GM23338 (cell line): ENCODE measurements at regions not wholly inside any gene's neighbourhood (a gene's known extent, or its start where the extent isn't known, plus 50 kb on each side); places are given as distances from the start of the nearest gene placed in this dataset.

Experiments
- ATAC-seq: fragments of 200-7000 bp; cut with Tn5 transposase; 3 replicates; pipeline ENCODE4 v1.9.1; 2020
- DNase-seq: peaks from one replicate; pipeline ENCODE4 v3.0.0-alpha.2; 2015; ENCODE audit warnings: low spot score
- H2AFZ ChIP-seq: fragments of 200-600 bp; sonication (generic); 2 replicates; pipeline ENCODE4 v1.8.0; 2016; ENCODE audit warnings: antibody characterized with exemption, mild to moderate bottlenecking, moderate library complexity
- H3F3A ChIP-seq: fragments of 200-600 bp; sonication (generic); replicated peaks from 2 replicates; pipeline ENCODE4 v1.8.0; 2017; ENCODE audit warnings: antibody characterized with exemption, mixed run types, low read depth
- H3K27ac ChIP-seq: fragments of 200-600 bp; sonication (generic); 2 replicates; pipeline ENCODE4 v1.6.1; 2016; ENCODE audit warnings: low read depth
- H3K27me3 ChIP-seq: fragments of 200-600 bp; sonication (generic); 2 replicates; pipeline ENCODE4 v1.8.0; 2016; ENCODE audit warnings: mild to moderate bottlenecking, mixed run types, moderate library complexity; ENCODE audit not compliant: insufficient read depth
- H3K36me3 ChIP-seq: fragments of 200-600 bp; sonication (generic); 2 replicates; pipeline ENCODE4 v1.8.0; 2016; ENCODE audit warnings: mild to moderate bottlenecking; ENCODE audit not compliant: insufficient read depth
- H3K4me1 ChIP-seq: fragments of 200-600 bp; sonication (generic); 2 replicates; pipeline ENCODE4 v1.8.0; 2016; ENCODE audit warnings: mild to moderate bottlenecking, moderate library complexity; ENCODE audit not compliant: insufficient read depth
- H3K4me2 ChIP-seq: fragments of 200-600 bp; sonication (generic); 2 replicates; pipeline ENCODE4 v1.7.1; 2017; ENCODE audit warnings: mixed run types
- H3K4me3 ChIP-seq: fragments of 200-600 bp; sonication (generic); 2 replicates; pipeline ENCODE4 v1.6.1; 2016; ENCODE audit warnings: mixed run types
- H3K79me2 ChIP-seq: fragments of 200-600 bp; sonication (generic); replicated peaks from 2 replicates; pipeline ENCODE4 v1.8.0; 2017; ENCODE audit warnings: mild to moderate bottlenecking; ENCODE audit not compliant: insufficient read depth
- H3K9me2 ChIP-seq: fragments of 200-600 bp; sonication (generic); 2 replicates; pipeline ENCODE4 v1.8.0; 2017; ENCODE audit not compliant: insufficient read depth
- H4K20me1 ChIP-seq: fragments of 200-600 bp; sonication (generic); replicated peaks from 2 replicates; pipeline ENCODE4 v1.8.0; 2017; ENCODE audit warnings: mild to moderate bottlenecking; ENCODE audit not compliant: insufficient read depth
- H3K27ac Mint-ChIP-seq: 2 replicates; pipeline ENCODE4 v1.8.0; 2020; ENCODE audit warnings: inconsistent platforms, mild to moderate bottlenecking, moderate library complexity, mixed read lengths
- H3K27me3 Mint-ChIP-seq: 3 replicates; pipeline ENCODE4 v1.8.0; 2022; ENCODE audit warnings: low read depth, mild to moderate bottlenecking, moderate library complexity, mixed read lengths, inconsistent platforms; ENCODE audit not compliant: insufficient read depth, poor library complexity
- H3K36me3 Mint-ChIP-seq: 3 replicates; pipeline ENCODE4 v1.8.0; 2021; ENCODE audit warnings: low read depth, mild to moderate bottlenecking, inconsistent platforms, moderate library complexity, mixed read lengths
- H3K4me1 Mint-ChIP-seq: 3 replicates; pipeline ENCODE4 v1.8.0; 2020; ENCODE audit warnings: mild to moderate bottlenecking, inconsistent platforms, mixed read lengths
- H3K4me3 Mint-ChIP-seq: 3 replicates; pipeline ENCODE4 v1.8.0; 2021; ENCODE audit warnings: moderate library complexity, mild to moderate bottlenecking, inconsistent platforms, mixed read lengths
- H3K9me3 Mint-ChIP-seq: 3 replicates; pipeline ENCODE4 v1.8.0; 2020; ENCODE audit warnings: moderate library complexity, mild to moderate bottlenecking, inconsistent platforms, mixed read lengths
- CREB1 ChIP-seq: fragments of 250-450 bp; sonication (Bioruptor Pico); IDR thresholded peaks from 2 replicates; pipeline ENCODE4 v1.5.0; 2020; ENCODE audit warnings: low read depth, mild to moderate bottlenecking, moderate library complexity
- EZH2 ChIP-seq: fragments of 200-600 bp; sonication (generic); IDR thresholded peaks from one replicate; pipeline ENCODE4 v1.8.0; 2017; ENCODE audit warnings: antibody characterized with exemption, mild to moderate bottlenecking, low read depth; ENCODE audit not compliant: unreplicated experiment
- EZH2phosphoT487 ChIP-seq: fragments of 200-600 bp; sonication (generic); IDR thresholded peaks from one replicate; pipeline ENCODE4 v1.8.1; 2018; ENCODE audit warnings: antibody characterized with exemption; ENCODE audit not compliant: unreplicated experiment
- JUNB ChIP-seq: IDR thresholded peaks from one replicate; pipeline ENCODE4 v1.6.1; 2016; ENCODE audit warnings: antibody characterized with exemption; ENCODE audit not compliant: unreplicated experiment
- NANOG ChIP-seq: IDR thresholded peaks from 2 replicates; pipeline ENCODE4 v1.6.1; 2016; ENCODE audit warnings: antibody characterized with exemption, borderline replicate concordance
- POLR2AphosphoS5 ChIP-seq: IDR thresholded peaks from 2 replicates; pipeline ENCODE4 v1.6.1; 2016; ENCODE audit warnings: antibody characterized with exemption, low read depth
- STAT1 ChIP-seq: IDR thresholded peaks from one replicate; pipeline ENCODE4 v1.6.1; 2016; ENCODE audit warnings: antibody characterized with exemption; ENCODE audit not compliant: unreplicated experiment
- ZNF114 ChIP-seq: fragments of 250-450 bp; sonication (Bioruptor Pico); IDR thresholded peaks from 2 replicates; pipeline ENCODE4 v1.5.0; 2020; ENCODE audit warnings: mild to moderate bottlenecking, moderate library complexity
- TF ChIP-seq, protein P1 (sequence below), 2 experiments: fragments of 200-600 bp in 1 of 2; sonication (generic) in 1 of 2; conservative IDR thresholded peaks; 2 replicates each; pipeline versions ENCODE4 v1.5.1 to v1.6.1; 2016 to 2017; ENCODE audit warnings: antibody characterized with exemption in 2 of 2, low read depth in 2 of 2, mild to moderate bottlenecking in 2 of 2, moderate library complexity in 1 of 2
- TF ChIP-seq, protein P2 (sequence below): IDR thresholded peaks from one replicate; pipeline ENCODE4 v1.6.1; 2018; ENCODE audit warnings: antibody characterized with exemption; ENCODE audit not compliant: unreplicated experiment

DNA sequence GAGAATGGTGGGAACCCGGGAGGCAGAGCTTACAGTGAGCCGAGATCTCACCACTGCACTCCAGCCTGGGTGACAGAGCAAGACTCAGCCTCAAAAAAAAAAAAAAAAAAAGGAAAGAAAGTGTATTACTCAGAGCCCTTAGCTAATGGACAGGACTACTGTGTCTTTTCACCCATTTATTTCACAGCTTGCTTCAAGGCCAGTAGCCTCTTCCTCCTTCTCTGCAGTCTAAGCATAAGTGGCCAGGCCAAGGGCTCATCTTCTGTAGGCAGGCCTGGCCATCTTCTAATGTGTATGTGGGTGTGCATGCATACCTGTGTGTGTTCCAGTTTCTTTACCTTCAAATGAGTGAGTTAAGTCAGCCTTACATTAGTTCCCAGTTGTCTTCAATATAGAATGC lies 94.8 kb upstream of the GDF10 start:
- Histone ChIP-seq H3K9me2 (peaks cover 15% of the 10 kb centered on the region), H3K27me3 (no peaks in the 10 kb centered on the region), H3K4me3 (no peak overlapping the region), H3K27ac (no peak overlapping the region), H3K36me3 (no peaks in the 10 kb centered on the region), H2AFZ (no peak overlapping the region), H3K4me2 (no peak overlapping the region), H3F3A (no peaks in the 10 kb centered on the region), H4K20me1 (no peaks in the 10 kb centered on the region), H3K4me1 (no peaks in the 10 kb centered on the region), H3K79me2 (no peaks in the 10 kb centered on the region)
- ATAC-seq (no peak), DNase-seq (no peak)
- H3K27ac Mint-ChIP-seq, result no peak overlapping the region
- H3K36me3 Mint-ChIP-seq, result peaks cover 2% of the 10 kb centered on the region; the same call in 1 of the 3 replicates
- peaks cover 2% of the 10 kb centered on the region; the same call in 2 of the 3 replicates for H3K4me1 Mint-ChIP-seq
- H3K4me3 Mint-ChIP-seq, result no peak overlapping the region
- TF ChIP-seq CREB1 (CRISPR knock-in tag) (no peak), POLR2AphosphoS5 (no peak), NANOG (no peak)
- TF ChIP-seq, protein P1, sequence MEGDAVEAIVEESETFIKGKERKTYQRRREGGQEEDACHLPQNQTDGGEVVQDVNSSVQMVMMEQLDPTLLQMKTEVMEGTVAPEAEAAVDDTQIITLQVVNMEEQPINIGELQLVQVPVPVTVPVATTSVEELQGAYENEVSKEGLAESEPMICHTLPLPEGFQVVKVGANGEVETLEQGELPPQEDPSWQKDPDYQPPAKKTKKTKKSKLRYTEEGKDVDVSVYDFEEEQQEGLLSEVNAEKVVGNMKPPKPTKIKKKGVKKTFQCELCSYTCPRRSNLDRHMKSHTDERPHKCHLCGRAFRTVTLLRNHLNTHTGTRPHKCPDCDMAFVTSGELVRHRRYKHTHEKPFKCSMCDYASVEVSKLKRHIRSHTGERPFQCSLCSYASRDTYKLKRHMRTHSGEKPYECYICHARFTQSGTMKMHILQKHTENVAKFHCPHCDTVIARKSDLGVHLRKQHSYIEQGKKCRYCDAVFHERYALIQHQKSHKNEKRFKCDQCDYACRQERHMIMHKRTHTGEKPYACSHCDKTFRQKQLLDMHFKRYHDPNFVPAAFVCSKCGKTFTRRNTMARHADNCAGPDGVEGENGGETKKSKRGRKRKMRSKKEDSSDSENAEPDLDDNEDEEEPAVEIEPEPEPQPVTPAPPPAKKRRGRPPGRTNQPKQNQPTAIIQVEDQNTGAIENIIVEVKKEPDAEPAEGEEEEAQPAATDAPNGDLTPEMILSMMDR (conservative IDR thresholded peaks at IDR 0.05; ENCODE audit: low read depth in 2 of 2), result no peak
- TF ChIP-seq, protein P2, sequence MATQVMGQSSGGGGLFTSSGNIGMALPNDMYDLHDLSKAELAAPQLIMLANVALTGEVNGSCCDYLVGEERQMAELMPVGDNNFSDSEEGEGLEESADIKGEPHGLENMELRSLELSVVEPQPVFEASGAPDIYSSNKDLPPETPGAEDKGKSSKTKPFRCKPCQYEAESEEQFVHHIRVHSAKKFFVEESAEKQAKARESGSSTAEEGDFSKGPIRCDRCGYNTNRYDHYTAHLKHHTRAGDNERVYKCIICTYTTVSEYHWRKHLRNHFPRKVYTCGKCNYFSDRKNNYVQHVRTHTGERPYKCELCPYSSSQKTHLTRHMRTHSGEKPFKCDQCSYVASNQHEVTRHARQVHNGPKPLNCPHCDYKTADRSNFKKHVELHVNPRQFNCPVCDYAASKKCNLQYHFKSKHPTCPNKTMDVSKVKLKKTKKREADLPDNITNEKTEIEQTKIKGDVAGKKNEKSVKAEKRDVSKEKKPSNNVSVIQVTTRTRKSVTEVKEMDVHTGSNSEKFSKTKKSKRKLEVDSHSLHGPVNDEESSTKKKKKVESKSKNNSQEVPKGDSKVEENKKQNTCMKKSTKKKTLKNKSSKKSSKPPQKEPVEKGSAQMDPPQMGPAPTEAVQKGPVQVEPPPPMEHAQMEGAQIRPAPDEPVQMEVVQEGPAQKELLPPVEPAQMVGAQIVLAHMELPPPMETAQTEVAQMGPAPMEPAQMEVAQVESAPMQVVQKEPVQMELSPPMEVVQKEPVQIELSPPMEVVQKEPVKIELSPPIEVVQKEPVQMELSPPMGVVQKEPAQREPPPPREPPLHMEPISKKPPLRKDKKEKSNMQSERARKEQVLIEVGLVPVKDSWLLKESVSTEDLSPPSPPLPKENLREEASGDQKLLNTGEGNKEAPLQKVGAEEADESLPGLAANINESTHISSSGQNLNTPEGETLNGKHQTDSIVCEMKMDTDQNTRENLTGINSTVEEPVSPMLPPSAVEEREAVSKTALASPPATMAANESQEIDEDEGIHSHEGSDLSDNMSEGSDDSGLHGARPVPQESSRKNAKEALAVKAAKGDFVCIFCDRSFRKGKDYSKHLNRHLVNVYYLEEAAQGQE, result no peak
- H3K9me3 Mint-ChIP-seq, result peaks cover 6% of the 10 kb centered on the region; the same call in 2 of the 3 replicates
- H3K27me3 Mint-ChIP-seq, result peaks cover 3% of the 10 kb centered on the region

- Mint-ChIP-seq H3K27ac (no peak overlapping the region), H3K9me3 (peaks cover 5% of the 10 kb centered on the region; the same call in 2 of the 3 replicates), H3K4me3 (no peak overlapping the region), H3K4me1 (peaks cover 2% of the 10 kb centered on the region; the same call in 2 of the 3 replicates), H3K27me3 (peaks cover 3% of the 10 kb centered on the region), H3K36me3 (peaks cover 3% of the 10 kb centered on the region; the same call in 1 of the 3 replicates)
- H3K4me3 ChIP-seq, result no peak overlapping the region
- no peaks in the 10 kb centered on the region for H4K20me1 ChIP-seq
- H3F3A ChIP-seq, result no peaks in the 10 kb centered on the region
- no peaks in the 10 kb centered on the region for H3K79me2 ChIP-seq
- no peak overlapping the region for H3K4me2 ChIP-seq
- no peaks in the 10 kb centered on the region for H3K4me1 ChIP-seq
- no peak for DNase-seq
- TF ChIP-seq EZH2phosphoT487, result no peak
- no peak for TF ChIP-seq CREB1 (CRISPR knock-in tag)
- TF ChIP-seq ZNF114 (CRISPR knock-in tag), result no peak
- no peak for TF ChIP-seq STAT1
- TF ChIP-seq NANOG, result no peak
- no peak for TF ChIP-seq JUNB
- no peak for TF ChIP-seq EZH2
- no peak overlapping the region for H3K27ac ChIP-seq
- 0 out of 2 replicates have a peak, but pooled peaks cover 8% of the 10 kb centered on the region for H3K9me2 ChIP-seq
- H3K27me3 ChIP-seq, result no peaks in the 10 kb centered on the region
- ATAC-seq, result no peak
- H3K36me3 ChIP-seq, result no peaks in the 10 kb centered on the region
- peak overlapping the region; percentile 3; the same call in 1 of the 2 replicates for H2AFZ ChIP-seq
Measured at GRCh38 chr10:47206449-47207280, 93.3 kb upstream of the GDF10 start.
